ENCODE measurements at regions not wholly inside any gene's neighbourhood (a gene's known extent, or its start where the extent isn't known, plus 50 kb on each side); places are given as distances from the start of the nearest gene placed in this dataset.

DNA sequence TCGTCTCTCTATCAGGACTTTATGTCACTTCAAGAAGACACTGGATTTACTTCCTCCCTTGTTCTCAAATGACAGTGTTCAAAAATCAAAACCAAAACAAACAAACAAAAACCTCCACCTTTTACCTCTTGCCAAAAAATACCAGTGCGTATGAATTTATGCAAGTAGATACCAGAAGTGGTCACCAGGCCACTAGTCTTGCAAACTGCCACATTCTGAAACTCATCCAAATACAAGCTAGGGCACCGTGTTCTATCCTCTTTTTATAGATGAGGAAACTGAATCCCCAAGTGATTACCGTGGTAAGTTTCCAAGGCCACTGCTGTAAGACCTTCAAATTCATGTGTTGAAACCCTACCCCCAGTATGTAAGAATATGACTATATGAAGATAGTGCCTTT, 343.9 kb upstream of the KITLG start:
- TF ChIP-seq POLR2AphosphoS5 (IDR thresholded peaks at IDR 0.05; ENCODE audit: borderline replicate concordance, low read depth, low read length): no peak
- no peak for TF ChIP-seq EZH2 (IDR thresholded peaks at IDR 0.05)

All from SK-N-MC (cell line).